ENCODE measurements at regions not wholly inside any gene's neighbourhood (a gene's known extent, or its start where the extent isn't known, plus 50 kb on each side); places are given as distances from the start of the nearest gene placed in this dataset.

GRCh38 chr4:138445098-138445497, 202.9 kb upstream of the SLC7A11 start:
- no peak overlapping the region for H3K14ac ChIP-seq (replicated peaks; ENCODE audit: low read depth, low read length)
- intact Hi-C loops (cut with micrococcal nuclease) (no loop called here), in situ Hi-C loops (cut with MboI; ENCODE audit: low sequenced_read_pairs) (no loop called here), dilution Hi-C loops (cut with HindIII; ENCODE audit: low sequenced_read_pairs, unreplicated experiment) (no loop called here)
- DNase-seq: peak; percentile 12
- no peak overlapping the region for H3K18ac ChIP-seq (ENCODE audit: low read depth, low read length)
- no peak overlapping the region for H2AK5ac ChIP-seq (ENCODE audit: low read depth, low read length)
- H3K36me3 ChIP-seq (ENCODE audit: control insufficient read depth, insufficient read depth, low read length): no peaks in the 10 kb centered on the region
- no peak overlapping the region for H3K56ac ChIP-seq (ENCODE audit: extremely low read depth, insufficient read depth, low read length)
- no peak overlapping the region for H2AK9ac ChIP-seq (replicated peaks; ENCODE audit: low read depth, low read length, poor library complexity)
- 0 out of 2 replicates have a peak, but pooled peaks cover 3% of the 10 kb centered on the region for H3K9me3 ChIP-seq (ENCODE audit: control insufficient read depth, insufficient read depth, low read length)
- H2BK5ac ChIP-seq (ENCODE audit: low read depth, low read length, poor library complexity, severe bottlenecking): no peak overlapping the region
- H3K4me1 ChIP-seq (ENCODE audit: control insufficient read depth, insufficient read depth, low read length): no peaks in the 10 kb centered on the region
- H3K9me1 ChIP-seq (ENCODE audit: insufficient read depth, low read length): no peaks in the 10 kb centered on the region
- no peak overlapping the region for H3K9ac ChIP-seq (ENCODE audit: low read depth, low read length)
- H3K27me3 ChIP-seq (ENCODE audit: control insufficient read depth, insufficient read depth, low read length): no peaks in the 10 kb centered on the region
- H3K4me3 ChIP-seq (ENCODE audit: insufficient read depth, low read depth, low read length): no peak overlapping the region
- ATAC-seq (ENCODE audit: low read depth): no peak
- no peak overlapping the region for H2BK15ac ChIP-seq (ENCODE audit: low read depth, low read length)
- ChIA-PET CTCF (no interaction called here), POLR2A (ENCODE audit: unreplicated experiment) (no interaction called here)
- H4K8ac ChIP-seq (ENCODE audit: low read depth in 2 of 2, low read length in 2 of 2): no peak overlapping the region
- no peak overlapping the region for H3K4me2 ChIP-seq (ENCODE audit: low read depth, low read length)
- no peaks in the 10 kb centered on the region for H3K79me1 ChIP-seq (ENCODE audit: low read depth in 1 of 2, low read length in 2 of 2)
- H2BK20ac ChIP-seq (ENCODE audit: low read depth, low read length): no peak overlapping the region
- no peaks in the 10 kb centered on the region for H4K20me1 ChIP-seq (ENCODE audit: insufficient read depth, low read length)
- no peak overlapping the region for H3K27ac ChIP-seq (ENCODE audit: insufficient read depth, low read length)
- no peak overlapping the region for H3K23ac ChIP-seq (ENCODE audit: low read depth, low read length)
- no TSS peak for BruUV-seq (replicated peaks)
- H2AFZ ChIP-seq (replicated peaks; ENCODE audit: low read length, poor library complexity): no peak overlapping the region
- no peak for TF ChIP-seq CHD1 (IDR thresholded peaks at IDR 0.05; ENCODE audit: low read depth, low read length)
- TF ChIP-seq RAD21 (IDR thresholded peaks at IDR 0.05; ENCODE audit: low read length): no peak
- no peak for TF ChIP-seq RCOR1 (IDR thresholded peaks at IDR 0.05; ENCODE audit: insufficient replicate concordance, low read length)
- H4K91ac ChIP-seq (ENCODE audit: insufficient read depth, low read depth, low read length): no peak overlapping the region
- H4K5ac ChIP-seq (ENCODE audit: low read depth, low read length): no peak overlapping the region
- H2BK120ac ChIP-seq (ENCODE audit: low read depth, low read length): no peak overlapping the region
- H3K4ac ChIP-seq (ENCODE audit: low read depth, low read length): no peak overlapping the region
- no CpG with 5 or more reads among the region's 3 CpGs for WGBS, 2 experiments (ENCODE audit: extremely low coverage in 2 of 2, insufficient read length in 1 of 2)
